Endodermal cell (in vitro differentiated cells): ENCODE measurements at regions not wholly inside any gene's neighbourhood (a gene's known extent, or its start where the extent isn't known, plus 50 kb on each side); places are given as distances from the start of the nearest gene placed in this dataset.
A peak's percentile ranks its signal among the peaks of the same experiment; 100 is the strongest.

ENCODE experiments used
- DNase-seq: peaks from one replicate; pipeline ENCODE4 v3.0.0-alpha.2; 2017
- H3K27ac ChIP-seq: 2 replicates; pipeline ENCODE4 v1.5.1; 2013; ENCODE audit warnings: mild to moderate bottlenecking, low read depth, low read length, moderate library complexity
- H3K27me3 ChIP-seq: 2 replicates; pipeline ENCODE4 v1.6.1; 2013; ENCODE audit warnings: mild to moderate bottlenecking, low read length, moderate library complexity; ENCODE audit not compliant: insufficient read depth, control insufficient read depth, poor library complexity, severe bottlenecking
- H3K36me3 ChIP-seq: 2 replicates; pipeline ENCODE4 v1.7.0; 2013; ENCODE audit warnings: mild to moderate bottlenecking, low read length, moderate library complexity; ENCODE audit not compliant: control insufficient read depth, insufficient read depth
- H3K4me1 ChIP-seq: one replicate; pipeline ENCODE4 v1.7.0; 2013; ENCODE audit warnings: low read length; ENCODE audit not compliant: control insufficient read depth, insufficient read depth
- H3K4me3 ChIP-seq: 2 replicates; pipeline ENCODE4 v1.5.1; 2013; ENCODE audit warnings: mild to moderate bottlenecking, low read length, moderate library complexity
- H3K9ac ChIP-seq: 2 replicates; pipeline ENCODE4 v1.6.1; 2013; ENCODE audit warnings: mild to moderate bottlenecking, low read length, moderate library complexity; ENCODE audit not compliant: poor library complexity, severe bottlenecking; ENCODE audit errors: extremely low read depth
- H3K9me3 ChIP-seq: 2 replicates; pipeline ENCODE4 v1.6.1; 2013; ENCODE audit warnings: mild to moderate bottlenecking, low read length, moderate library complexity; ENCODE audit not compliant: control insufficient read depth
- H3K27ac Mint-ChIP-seq: 2 replicates; pipeline ENCODE4 v1.8.0; 2020; ENCODE audit warnings: mixed read lengths
- H3K27me3 Mint-ChIP-seq: 2 replicates; pipeline ENCODE4 v1.8.0; 2021; ENCODE audit warnings: mild to moderate bottlenecking, mixed read lengths; ENCODE audit not compliant: insufficient read depth
- H3K36me3 Mint-ChIP-seq: 2 replicates; pipeline ENCODE4 v1.8.0; 2020; ENCODE audit warnings: low read depth, mixed read lengths
- H3K4me1 Mint-ChIP-seq: 2 replicates; pipeline ENCODE4 v1.8.0; 2020; ENCODE audit warnings: mixed read lengths
- H3K4me3 Mint-ChIP-seq: 2 replicates; pipeline ENCODE4 v1.8.0; 2020; ENCODE audit warnings: mild to moderate bottlenecking, moderate library complexity, mixed read lengths
- H3K9me3 Mint-ChIP-seq: 2 replicates; pipeline ENCODE4 v1.8.0; 2020; ENCODE audit warnings: mild to moderate bottlenecking, mixed read lengths
- WGBS, 2 experiments: methylation state at CpG; one replicate each; pipeline versions ENCODE4 v1.1.5 to v1.1.7; 2013; ENCODE audit warnings: missing lambda C conversion rate in 2 of 2, mixed read lengths in 1 of 2; ENCODE audit not compliant: insufficient coverage in 1 of 2, insufficient read length in 1 of 2; 5-methylcytosine and 5-hydroxymethylcytosine counted together
- TF ChIP-seq, protein P1 (sequence below): fragments of 200-600 bp; sonication (generic); conservative IDR thresholded peaks from 2 replicates; pipeline ENCODE4 v1.5.0; 2021; ENCODE audit warnings: antibody characterized with exemption, mild to moderate bottlenecking

DNA sequence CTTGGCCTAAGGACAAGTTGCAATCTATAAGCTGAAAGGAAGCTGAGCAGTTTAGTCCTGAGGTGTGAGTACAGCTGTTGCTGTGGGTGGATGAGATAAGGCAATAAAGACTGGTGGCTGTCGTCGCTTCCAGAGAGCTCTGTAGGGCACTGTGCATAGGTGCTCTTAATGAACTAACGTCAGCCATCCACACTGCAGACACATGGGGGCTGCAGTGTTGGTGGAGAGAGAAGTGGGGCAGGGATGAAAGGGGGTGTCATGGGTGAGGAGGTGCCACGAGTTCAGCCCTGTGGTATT is 139.9 kb upstream of the IRX3 start:
- Mint-ChIP-seq H3K27ac (no peak overlapping the region), H3K4me1 (peaks cover 31% of the 10 kb centered on the region), H3K27me3 (peaks cover 54% of the 10 kb centered on the region), H3K4me3 (no peak overlapping the region), H3K36me3 (no peaks in the 10 kb centered on the region), H3K9me3 (peaks cover 15% of the 10 kb centered on the region)
- Histone ChIP-seq H3K9me3 (peaks cover 14% of the 10 kb centered on the region), H3K4me1 (no peaks in the 10 kb centered on the region), H3K27ac (no peak overlapping the region), H3K4me3 (no peak overlapping the region), H3K27me3 (peaks cover 9% of the 10 kb centered on the region), H3K36me3 (no peaks in the 10 kb centered on the region), H3K9ac (no peak overlapping the region)
- DNase-seq = no peak
- TF ChIP-seq, protein P1, sequence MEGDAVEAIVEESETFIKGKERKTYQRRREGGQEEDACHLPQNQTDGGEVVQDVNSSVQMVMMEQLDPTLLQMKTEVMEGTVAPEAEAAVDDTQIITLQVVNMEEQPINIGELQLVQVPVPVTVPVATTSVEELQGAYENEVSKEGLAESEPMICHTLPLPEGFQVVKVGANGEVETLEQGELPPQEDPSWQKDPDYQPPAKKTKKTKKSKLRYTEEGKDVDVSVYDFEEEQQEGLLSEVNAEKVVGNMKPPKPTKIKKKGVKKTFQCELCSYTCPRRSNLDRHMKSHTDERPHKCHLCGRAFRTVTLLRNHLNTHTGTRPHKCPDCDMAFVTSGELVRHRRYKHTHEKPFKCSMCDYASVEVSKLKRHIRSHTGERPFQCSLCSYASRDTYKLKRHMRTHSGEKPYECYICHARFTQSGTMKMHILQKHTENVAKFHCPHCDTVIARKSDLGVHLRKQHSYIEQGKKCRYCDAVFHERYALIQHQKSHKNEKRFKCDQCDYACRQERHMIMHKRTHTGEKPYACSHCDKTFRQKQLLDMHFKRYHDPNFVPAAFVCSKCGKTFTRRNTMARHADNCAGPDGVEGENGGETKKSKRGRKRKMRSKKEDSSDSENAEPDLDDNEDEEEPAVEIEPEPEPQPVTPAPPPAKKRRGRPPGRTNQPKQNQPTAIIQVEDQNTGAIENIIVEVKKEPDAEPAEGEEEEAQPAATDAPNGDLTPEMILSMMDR = no peak
- 60 to 96% methylated on average over 1 to 4 of the region's 4 CpGs for WGBS, 2 experiments

DNA sequence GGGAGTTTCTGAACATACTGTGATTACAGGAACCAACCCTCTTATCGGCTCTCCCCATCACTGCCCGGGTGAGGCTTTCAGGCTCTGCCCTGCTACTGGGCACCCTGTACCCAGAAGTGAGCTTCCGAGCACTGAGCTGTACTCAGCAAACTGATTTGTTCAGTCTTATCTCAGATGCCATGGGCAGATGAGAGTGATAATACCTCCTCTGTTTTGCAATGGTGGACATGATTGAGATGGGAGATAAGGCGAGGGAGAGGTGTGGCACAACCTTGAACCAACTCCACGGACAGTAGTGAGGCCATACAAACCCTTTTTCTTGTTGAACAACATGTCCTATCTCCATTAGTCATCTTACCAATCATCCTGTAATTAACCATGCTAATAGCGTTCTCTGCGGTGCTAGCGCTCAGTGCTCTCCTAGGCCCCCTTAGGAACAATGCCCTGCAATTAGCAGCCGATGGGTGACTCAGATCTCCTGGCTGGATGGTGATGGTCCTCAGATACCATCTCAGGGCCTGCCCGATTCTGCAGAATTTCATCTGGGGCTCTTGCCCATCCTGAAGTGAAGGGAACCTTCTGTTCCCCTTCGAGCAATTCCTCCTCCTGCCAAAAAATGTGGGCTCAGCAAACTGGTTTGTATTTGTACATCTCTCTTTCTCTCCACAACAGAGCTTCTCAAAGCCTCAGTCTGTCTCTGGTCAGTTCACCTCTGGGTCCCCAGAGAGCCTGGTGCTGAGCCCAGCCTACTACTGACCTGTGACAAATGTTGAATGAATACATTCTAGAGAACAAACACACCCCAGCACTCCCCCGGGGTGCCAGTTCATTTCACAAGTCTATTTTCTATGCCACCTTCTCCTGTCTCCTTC is 139.3 kb upstream of the IRX3 start:
- peaks cover 25% of the 10 kb centered on the region for H3K4me1 Mint-ChIP-seq
- no peak overlapping the region for H3K4me3 Mint-ChIP-seq
- 88 to 90% methylated on average over 10 to 12 of the region's 12 CpGs for WGBS, 2 experiments
- no peaks in the 10 kb centered on the region for H3K36me3 Mint-ChIP-seq
- peak; percentile 53 for DNase-seq
- no peak overlapping the region for H3K27ac Mint-ChIP-seq
- H3K27me3 ChIP-seq = peaks cover 9% of the 10 kb centered on the region
- H3K4me1 ChIP-seq = no peaks in the 10 kb centered on the region
- no peak overlapping the region for H3K27ac ChIP-seq
- H3K4me3 ChIP-seq = no peak overlapping the region
- no peaks in the 10 kb centered on the region for H3K36me3 ChIP-seq
- H3K9me3 ChIP-seq = peaks cover 14% of the 10 kb centered on the region
- no peak overlapping the region for H3K9ac ChIP-seq
- H3K27me3 Mint-ChIP-seq = peaks cover 48% of the 10 kb centered on the region
- TF ChIP-seq, protein P1 = no peak
- H3K9me3 Mint-ChIP-seq = peaks cover 15% of the 10 kb centered on the region

DNA sequence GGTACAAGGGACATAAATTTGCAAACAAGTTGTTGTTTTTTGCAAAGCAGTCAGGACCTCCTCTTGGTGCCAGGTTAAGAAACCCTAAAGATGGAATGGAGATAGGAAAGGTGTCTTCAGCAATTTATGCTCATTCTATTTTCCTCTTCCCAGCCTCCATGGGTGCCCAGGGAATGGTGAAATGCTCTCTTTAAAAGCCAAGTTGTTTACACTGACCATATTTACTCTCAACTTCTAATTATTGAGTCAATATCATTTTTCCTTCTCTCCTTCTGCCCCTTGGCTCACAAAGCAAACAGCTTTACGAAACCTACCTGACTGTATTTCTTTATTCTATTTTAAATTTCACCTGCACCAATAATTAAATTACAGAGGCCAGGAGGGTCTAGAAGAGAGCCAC is 138.5 kb upstream of the IRX3 start:
- H3K27ac Mint-ChIP-seq = no peak overlapping the region
- H3K4me3 ChIP-seq = no peak overlapping the region
- no peaks in the 10 kb centered on the region for H3K36me3 Mint-ChIP-seq
- no peak for DNase-seq
- H3K9me3 Mint-ChIP-seq = peaks cover 13% of the 10 kb centered on the region
- peaks cover 12% of the 10 kb centered on the region for H3K9me3 ChIP-seq
- peaks cover 16% of the 10 kb centered on the region for H3K4me1 Mint-ChIP-seq
- no peak overlapping the region for H3K27ac ChIP-seq
- H3K4me1 ChIP-seq = no peaks in the 10 kb centered on the region
- H3K9ac ChIP-seq = no peak overlapping the region
- TF ChIP-seq, protein P1 = no peak
- WGBS, 2 experiments = 82% methylated on average over 1 of the region's 1 CpG; no CpG with 5 or more reads in 1 of the 2 experiments
- peaks cover 43% of the 10 kb centered on the region for H3K27me3 Mint-ChIP-seq
- H3K36me3 ChIP-seq = no peaks in the 10 kb centered on the region
- H3K4me3 Mint-ChIP-seq = no peak overlapping the region
- peaks cover 9% of the 10 kb centered on the region for H3K27me3 ChIP-seq
